Fibroblast of pulmonary artery (primary cell): ENCODE measurements at regions not wholly inside any gene's neighbourhood (a gene's known extent, or its start where the extent isn't known, plus 50 kb on each side); places are given as distances from the start of the nearest gene placed in this dataset.

Experiments
- DNase-seq: peaks from one replicate; pipeline ENCODE4 v3.0.0-alpha.2; 2010; ENCODE audit warnings: low read depth
- H3K4me3 ChIP-seq: replicated peaks from 2 replicates; pipeline ENCODE4 v1.5.1; 2011; ENCODE audit warnings: low read depth, mild to moderate bottlenecking, control low read depth, low read length, moderate library complexity
- CTCF ChIP-seq: IDR thresholded peaks from 2 replicates; pipeline ENCODE4 v1.5.1; 2011; ENCODE audit warnings: mild to moderate bottlenecking, control low read depth, low read length, inconsistent platforms; ENCODE audit errors: missing control alignments

GRCh38 chr18:67428158-67428557, 88.4 kb downstream of the DSEL start:
- no peak for TF ChIP-seq CTCF
- peak; percentile 7 for DNase-seq
- no peak overlapping the region for H3K4me3 ChIP-seq

GRCh38 chr18:67426486-67426885, 90.0 kb downstream of the DSEL start:
- H3K4me3 ChIP-seq: no peak overlapping the region
- no peak for DNase-seq
- TF ChIP-seq CTCF: no peak

GRCh38 chr18:67425672-67426071, 90.8 kb downstream of the DSEL start:
- DNase-seq: peak; percentile 86
- TF ChIP-seq CTCF: no peak
- no peak overlapping the region for H3K4me3 ChIP-seq

GRCh38 chr18:67421651-67422050, 94.9 kb downstream of the DSEL start:
- DNase-seq: peak; percentile 37
- H3K4me3 ChIP-seq: no peak overlapping the region
- TF ChIP-seq CTCF: no peak

- DNase-seq: peak; percentile 46
- TF ChIP-seq CTCF: no peak
- H3K4me3 ChIP-seq: peak overlapping the region; percentile 23
Observed at GRCh38 chr18:67417864-67418523, 98.5 kb downstream of the DSEL start.

GRCh38 chr18:67411116-67411515, 105.4 kb downstream of the DSEL start:
- no peak for DNase-seq
- no peak for TF ChIP-seq CTCF
- H3K4me3 ChIP-seq: no peak overlapping the region
